RWPE2 (cell line): ENCODE measurements at regions not wholly inside any gene's neighbourhood (a gene's known extent, or its start where the extent isn't known, plus 50 kb on each side); places are given as distances from the start of the nearest gene placed in this dataset.

Experiments
- ATAC-seq: fragments of 200-7000 bp; cut with Tn5 transposase; 3 replicates; pipeline ENCODE4 v1.9.1; 2021; ENCODE audit warnings: low read depth
- DNase-seq: peaks from one replicate; pipeline ENCODE4 v3.0.0-alpha.2; 2020; ENCODE audit warnings: low spot score
- H3K27ac ChIP-seq: fragments of 450-650 bp; 2 replicates; pipeline ENCODE4 v1.5.1; 2017; ENCODE audit warnings: mild to moderate bottlenecking; ENCODE audit not compliant: poor library complexity, severe bottlenecking
- H3K27me3 ChIP-seq: fragments of 250-450 bp; sonication (Bioruptor Pico); 2 replicates; pipeline ENCODE4 v1.5.1; 2021; ENCODE audit warnings: mild to moderate bottlenecking, moderate library complexity; ENCODE audit not compliant: insufficient read depth, poor library complexity, severe bottlenecking
- H3K36me3 ChIP-seq: fragments of 250-450 bp; sonication (Bioruptor Pico); 2 replicates; pipeline ENCODE4 v1.5.1; 2020; ENCODE audit warnings: low read depth, mild to moderate bottlenecking, moderate library complexity
- H3K4me1 ChIP-seq: fragments of 250-450 bp; sonication (Bioruptor Pico); 2 replicates; pipeline ENCODE4 v1.5.1; 2021; ENCODE audit warnings: mild to moderate bottlenecking, moderate library complexity; ENCODE audit not compliant: insufficient read depth, poor library complexity, severe bottlenecking
- H3K4me3 ChIP-seq: fragments of 250-450 bp; sonication (Bioruptor Pico); 2 replicates; pipeline ENCODE4 v1.5.1; 2021; ENCODE audit warnings: mild to moderate bottlenecking, moderate library complexity; ENCODE audit not compliant: severe bottlenecking
- H3K9me3 ChIP-seq: fragments of 250-450 bp; sonication (Bioruptor Pico); 2 replicates; pipeline ENCODE4 v1.5.1; 2021; ENCODE audit warnings: mild to moderate bottlenecking, moderate library complexity; ENCODE audit not compliant: severe bottlenecking
- TF ChIP-seq, protein P1 (sequence below): fragments of 450-650 bp; IDR thresholded peaks from one replicate; pipeline ENCODE4 v1.5.1; 2017; ENCODE audit warnings: mild to moderate bottlenecking, moderate library complexity; ENCODE audit not compliant: poor library complexity, severe bottlenecking

DNA sequence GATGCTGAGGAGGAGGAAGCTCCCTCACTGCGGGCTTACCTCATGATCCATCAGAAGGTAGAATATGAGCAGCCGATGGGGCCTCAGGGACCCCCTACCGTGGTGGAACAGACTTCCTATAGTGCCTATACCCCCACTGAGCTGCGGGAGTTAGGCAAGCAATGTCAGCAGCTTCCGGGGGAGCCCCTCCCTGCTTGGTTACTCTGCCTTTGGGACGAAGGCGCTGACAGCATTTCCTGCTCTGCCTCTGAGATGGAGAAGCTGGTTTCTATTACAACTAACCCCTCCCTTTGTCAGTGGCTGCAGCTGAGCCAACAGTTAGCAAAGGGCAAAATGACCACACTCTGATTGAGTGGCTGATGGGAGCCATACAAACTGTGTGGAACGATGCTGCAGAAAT lies 430.7 kb downstream of the IDS start:
- Histone ChIP-seq H3K27ac (no peak overlapping the region), H3K9me3 (no peaks in the 10 kb centered on the region), H3K36me3 (no peaks in the 10 kb centered on the region), H3K4me3 (no peak overlapping the region), H3K4me1 (no peaks in the 10 kb centered on the region), H3K27me3 (no peaks in the 10 kb centered on the region)
- TF ChIP-seq, protein P1, sequence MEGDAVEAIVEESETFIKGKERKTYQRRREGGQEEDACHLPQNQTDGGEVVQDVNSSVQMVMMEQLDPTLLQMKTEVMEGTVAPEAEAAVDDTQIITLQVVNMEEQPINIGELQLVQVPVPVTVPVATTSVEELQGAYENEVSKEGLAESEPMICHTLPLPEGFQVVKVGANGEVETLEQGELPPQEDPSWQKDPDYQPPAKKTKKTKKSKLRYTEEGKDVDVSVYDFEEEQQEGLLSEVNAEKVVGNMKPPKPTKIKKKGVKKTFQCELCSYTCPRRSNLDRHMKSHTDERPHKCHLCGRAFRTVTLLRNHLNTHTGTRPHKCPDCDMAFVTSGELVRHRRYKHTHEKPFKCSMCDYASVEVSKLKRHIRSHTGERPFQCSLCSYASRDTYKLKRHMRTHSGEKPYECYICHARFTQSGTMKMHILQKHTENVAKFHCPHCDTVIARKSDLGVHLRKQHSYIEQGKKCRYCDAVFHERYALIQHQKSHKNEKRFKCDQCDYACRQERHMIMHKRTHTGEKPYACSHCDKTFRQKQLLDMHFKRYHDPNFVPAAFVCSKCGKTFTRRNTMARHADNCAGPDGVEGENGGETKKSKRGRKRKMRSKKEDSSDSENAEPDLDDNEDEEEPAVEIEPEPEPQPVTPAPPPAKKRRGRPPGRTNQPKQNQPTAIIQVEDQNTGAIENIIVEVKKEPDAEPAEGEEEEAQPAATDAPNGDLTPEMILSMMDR: no peak
- DNase-seq: no peak
- ATAC-seq: peak; percentile 55; the same call in 2 of the 3 replicates

DNA sequence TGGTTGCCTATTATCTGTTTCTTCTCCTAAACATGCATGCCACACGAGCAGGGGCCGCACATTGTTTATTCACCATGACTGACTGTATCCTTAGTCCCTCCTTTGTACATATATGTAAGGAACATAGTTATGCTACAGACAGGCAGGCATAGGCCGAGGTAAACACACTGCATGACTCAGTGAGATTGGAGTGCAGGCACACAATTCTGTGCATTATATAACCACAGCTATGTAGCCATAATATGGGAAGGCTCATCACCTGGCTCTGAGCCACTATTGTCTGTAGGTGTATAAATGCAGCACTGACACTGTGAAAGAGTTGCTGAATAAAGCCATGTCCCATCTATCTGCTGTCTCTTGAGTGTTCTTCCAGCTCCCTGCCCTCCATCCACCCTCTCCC lies 431.6 kb downstream of the IDS start:
- Histone ChIP-seq H3K27ac (no peak overlapping the region), H3K4me1 (no peaks in the 10 kb centered on the region), H3K9me3 (no peaks in the 10 kb centered on the region), H3K4me3 (no peak overlapping the region), H3K36me3 (no peaks in the 10 kb centered on the region), H3K27me3 (no peaks in the 10 kb centered on the region)
- peak; percentile 92 for ATAC-seq
- TF ChIP-seq, protein P1: no peak
- no peak for DNase-seq

DNA sequence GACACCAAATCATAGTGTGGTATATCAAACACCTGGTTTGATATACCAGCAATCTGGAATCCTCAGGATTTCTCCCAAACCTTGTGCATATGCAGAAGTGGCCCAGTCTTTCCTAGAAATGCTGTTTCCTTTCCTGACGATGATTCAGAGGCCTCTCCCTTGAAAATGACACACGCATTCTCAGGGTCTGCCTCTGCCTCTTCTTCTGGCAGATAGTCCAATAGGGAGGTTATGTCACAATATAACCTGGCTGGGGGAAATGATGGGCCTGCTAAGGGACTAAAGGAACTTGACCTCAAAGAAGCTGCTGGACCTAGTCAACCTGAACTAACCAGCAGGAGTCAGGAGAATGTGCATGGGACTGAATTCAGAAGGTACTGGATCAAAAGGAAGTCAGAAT lies 435.2 kb downstream of the IDS start:
- Histone ChIP-seq H3K4me3 (no peak overlapping the region), H3K36me3 (no peaks in the 10 kb centered on the region), H3K4me1 (no peaks in the 10 kb centered on the region), H3K27ac (no peak overlapping the region), H3K27me3 (no peaks in the 10 kb centered on the region), H3K9me3 (no peaks in the 10 kb centered on the region)
- ATAC-seq (no peak), DNase-seq (no peak)
- TF ChIP-seq, protein P1: no peak

DNA sequence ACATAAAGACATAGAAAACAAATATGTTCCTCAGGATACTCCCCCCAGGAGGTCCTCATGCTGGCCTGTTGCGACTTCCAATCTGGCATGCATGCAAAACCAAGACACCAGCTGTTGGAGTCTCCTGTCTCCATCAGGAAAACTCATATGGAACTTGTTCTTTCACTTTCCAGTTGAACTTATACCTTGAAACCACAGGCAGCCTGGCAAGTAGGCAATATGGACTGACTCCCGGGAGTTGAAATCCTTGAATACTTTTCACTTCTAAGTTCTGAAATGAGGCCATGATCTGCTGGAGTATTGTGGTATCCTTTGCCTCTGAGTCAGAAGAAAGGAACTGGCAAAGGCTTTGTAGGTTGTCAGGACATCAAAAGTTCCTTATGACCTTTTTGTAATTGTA lies 444.2 kb downstream of the IDS start:
- Histone ChIP-seq H3K4me3 (no peak overlapping the region), H3K4me1 (no peaks in the 10 kb centered on the region), H3K36me3 (no peaks in the 10 kb centered on the region), H3K9me3 (no peaks in the 10 kb centered on the region), H3K27ac (no peak overlapping the region), H3K27me3 (no peaks in the 10 kb centered on the region)
- ATAC-seq (no peak), DNase-seq (no peak)
- TF ChIP-seq, protein P1: no peak
